ENCODE measurements at regions not wholly inside any gene's neighbourhood (a gene's known extent, or its start where the extent isn't known, plus 50 kb on each side); places are given as distances from the start of the nearest gene placed in this dataset.
A peak's percentile ranks its signal among the peaks of the same experiment; 100 is the strongest.

- Histone ChIP-seq H4K8ac (replicated peaks; ENCODE audit: insufficient read length, low read depth, low read length) (no peak overlapping the region), H2BK5ac (ENCODE audit: insufficient read length, low read length) (no peak overlapping the region), H3K4me2 (ENCODE audit: insufficient read depth, insufficient read length, low read length) (no peak overlapping the region), H2AK5ac (ENCODE audit: insufficient read length, low read length) (no peak overlapping the region), H2AFZ (ENCODE audit: low read length) (no peak overlapping the region), H3T11ph (ENCODE audit: low read length) (no peak overlapping the region), H3K27ac (ENCODE audit: insufficient read length, low read depth, low read length) (no peak overlapping the region), H3K79me2 (ENCODE audit: insufficient read depth, low read length) (no peaks in the 10 kb centered on the region), H3K4ac (ENCODE audit: low read depth, low read length) (no peak overlapping the region), H2BK120ac (ENCODE audit: low read depth, low read length, poor library complexity, severe bottlenecking) (no peak overlapping the region), H3K27me3 (ENCODE audit: insufficient read depth, low read length) (no peaks in the 10 kb centered on the region), H4K20me1 (ENCODE audit: control insufficient read depth, insufficient read depth, insufficient read length) (no peaks in the 10 kb centered on the region), H3K56ac (ENCODE audit: insufficient read length, low read depth, low read length) (no peak overlapping the region), H3K79me1 (ENCODE audit: insufficient read depth, low read depth, low read length, poor library complexity, severe bottlenecking) (no peaks in the 10 kb centered on the region), H3K9me3 (ENCODE audit: control insufficient read depth, low read depth, low read length) (no peaks in the 10 kb centered on the region), H4K5ac (ENCODE audit: insufficient read length, low read depth, low read length) (no peak overlapping the region), H2BK20ac (ENCODE audit: low read depth, low read length, poor library complexity, severe bottlenecking) (no peak overlapping the region), H3K9ac (ENCODE audit: extremely low read depth, insufficient read length, low read length) (no peak overlapping the region), H2BK15ac (ENCODE audit: low read depth, low read length) (no peak overlapping the region), H4K91ac (ENCODE audit: insufficient read length, low read depth, low read length) (no peak overlapping the region), H3K23ac (ENCODE audit: insufficient read length, low read depth, low read length) (no peak overlapping the region), H3K4me1 (ENCODE audit: insufficient read depth, low read length) (no peaks in the 10 kb centered on the region; the same call in 1 of the 2 replicates), H3K18ac (ENCODE audit: insufficient read length, low read depth, low read length) (no peak overlapping the region), H3K14ac (ENCODE audit: insufficient read depth, low read length) (no peak overlapping the region), H2BK12ac (ENCODE audit: insufficient read length, low read depth, low read length) (no peak overlapping the region), H3K23me2 (ENCODE audit: insufficient read length, low read depth, low read length, poor library complexity, severe bottlenecking) (no peaks in the 10 kb centered on the region)
- no peak for TF ChIP-seq CTCF (conservative IDR thresholded peaks at IDR 0.05)
- H3K27me3 Mint-ChIP-seq (ENCODE audit: low read depth) = no peaks in the 10 kb centered on the region
- peaks cover 5 to 11% of the 10 kb centered on the region in 2 experiments for H3K9me3 Mint-ChIP-seq
- H3K36me3 Mint-ChIP-seq (ENCODE audit: insufficient read depth in 1 of 3, low read depth in 3 of 3) = peaks cover 0 to 8% (median 0%) of the 10 kb centered on the region in 3 experiments; a peak in 5 of 7 replicates
- H3K4me3 Mint-ChIP-seq = no peak overlapping the region
- no CpG with 5 or more reads among the region's 3 CpGs for WGBS (ENCODE audit: extremely low coverage, insufficient read length, low lambda C conversion rate)
- H3K27ac Mint-ChIP-seq = 0 out of 7 replicates have a peak overlapping the region, but pooled peaks of 1 of the 3 experiments have one; percentile 77
- DNase-seq = no peak
- H3K4me1 Mint-ChIP-seq = peaks cover 2 to 3% of the 10 kb centered on the region in 2 experiments; a peak in 3 of 4 replicates
These were observed 1108.3 kb downstream of the TBL1XR1 start for GRCh38 chr3:176088962-176089383.

All from H9 (cell line).